ENCODE measurements at regions not wholly inside any gene's neighbourhood (a gene's known extent, or its start where the extent isn't known, plus 50 kb on each side); places are given as distances from the start of the nearest gene placed in this dataset.
"Not testable (repeated sequence)": the region's sequence is repeated elsewhere in the genome, so short reads cannot be mapped to it uniquely, and the experiment has no call there.

GRCh38 chr6:170062915-170063241 lies 228.0 kb downstream of the DLL1 start:
- Histone ChIP-seq H3K9me3 (ENCODE audit: insufficient read depth, low read depth, low read length) (no peaks in the 10 kb centered on the region), H3K36me3 (ENCODE audit: insufficient read depth, low read depth, low read length) (no peaks in the 10 kb centered on the region), H3K4me1 (ENCODE audit: insufficient read depth, low read length) (0 out of 2 replicates have a peak, but pooled peaks cover 2% of the 10 kb centered on the region), H3K27ac (ENCODE audit: low read length) (no peak overlapping the region), H3K27me3 (ENCODE audit: insufficient read depth, low read length) (no peaks in the 10 kb centered on the region), H3K4me3 (ENCODE audit: low read length) (no peak overlapping the region), H3K9ac (ENCODE audit: low read depth, low read length) (no peak overlapping the region)

GRCh38 chr6:170062209-170062914 lies 228.5 kb downstream of the DLL1 start:
- Histone ChIP-seq H3K4me1 (ENCODE audit: insufficient read depth, low read length) (0 out of 2 replicates have a peak, but pooled peaks cover 2% of the 10 kb centered on the region), H3K27me3 (ENCODE audit: insufficient read depth, low read length) (no peaks in the 10 kb centered on the region), H3K9me3 (ENCODE audit: insufficient read depth, low read depth, low read length) (no peaks in the 10 kb centered on the region), H3K4me3 (ENCODE audit: low read length) (no peak overlapping the region), H3K9ac (ENCODE audit: low read depth, low read length) (no peak overlapping the region), H3K27ac (ENCODE audit: low read length) (no peak overlapping the region), H3K36me3 (ENCODE audit: insufficient read depth, low read depth, low read length) (no peaks in the 10 kb centered on the region)

- Histone ChIP-seq H3K27ac (ENCODE audit: low read length) (no peak overlapping the region), H3K27me3 (ENCODE audit: insufficient read depth, low read length) (no peaks in the 10 kb centered on the region), H3K9me3 (ENCODE audit: insufficient read depth, low read depth, low read length) (no peaks in the 10 kb centered on the region; the same call in 1 of the 2 replicates), H3K36me3 (ENCODE audit: insufficient read depth, low read depth, low read length) (no peaks in the 10 kb centered on the region), H3K4me3 (ENCODE audit: low read length) (no peak overlapping the region), H3K9ac (ENCODE audit: low read depth, low read length) (no peak overlapping the region), H3K4me1 (ENCODE audit: insufficient read depth, low read length) (no peaks in the 10 kb centered on the region)
Measured at GRCh38 chr6:170058878-170059485, 231.9 kb downstream of the DLL1 start.

- Histone ChIP-seq H3K9me3 (ENCODE audit: insufficient read depth, low read depth, low read length) (no peaks in the 10 kb centered on the region; the same call in 1 of the 2 replicates), H3K4me1 (ENCODE audit: insufficient read depth, low read length) (no peaks in the 10 kb centered on the region), H3K27me3 (ENCODE audit: insufficient read depth, low read length) (no peaks in the 10 kb centered on the region), H3K36me3 (ENCODE audit: insufficient read depth, low read depth, low read length) (no peaks in the 10 kb centered on the region), H3K9ac (ENCODE audit: low read depth, low read length) (no peak overlapping the region), H3K4me3 (ENCODE audit: low read length) (no peak overlapping the region), H3K27ac (ENCODE audit: low read length) (no peak overlapping the region)
Measured at GRCh38 chr6:170057961-170058877, 232.7 kb downstream of the DLL1 start.

- no peaks in the 10 kb centered on the region for H3K27me3 ChIP-seq (ENCODE audit: insufficient read depth, low read length)
Measured at GRCh38 chr6:170057034-170057734, 233.7 kb downstream of the DLL1 start.

GRCh38 chr6:170056278-170056711 lies 234.6 kb downstream of the DLL1 start:
- H3K4me1 ChIP-seq (ENCODE audit: insufficient read depth, low read length): no peaks in the 10 kb centered on the region
- no peak overlapping the region for H3K4me3 ChIP-seq (ENCODE audit: low read length)
- H3K36me3 ChIP-seq (ENCODE audit: insufficient read depth, low read depth, low read length): no peaks in the 10 kb centered on the region
- no peak overlapping the region for H3K27ac ChIP-seq (ENCODE audit: low read length)
- no peak overlapping the region for H3K9ac ChIP-seq (ENCODE audit: low read depth, low read length)
- no peaks in the 10 kb centered on the region; the same call in 1 of the 2 replicates for H3K9me3 ChIP-seq (ENCODE audit: insufficient read depth, low read depth, low read length)
- no peaks in the 10 kb centered on the region for H3K27me3 ChIP-seq (ENCODE audit: insufficient read depth, low read length)

More at GRCh38 chr6:170057034-170057734, 233.7 kb downstream of the DLL1 start:
- no peak overlapping the region for H3K27ac ChIP-seq (ENCODE audit: low read length)
- no peaks in the 10 kb centered on the region for H3K36me3 ChIP-seq (ENCODE audit: insufficient read depth, low read depth, low read length)
- no peak overlapping the region for H3K9ac ChIP-seq (ENCODE audit: low read depth, low read length)
- no peaks in the 10 kb centered on the region; the same call in 1 of the 2 replicates for H3K9me3 ChIP-seq (ENCODE audit: insufficient read depth, low read depth, low read length)
- no peak overlapping the region for H3K4me3 ChIP-seq (ENCODE audit: low read length)
- H3K4me1 ChIP-seq (ENCODE audit: insufficient read depth, low read length): no peaks in the 10 kb centered on the region

GRCh38 chr6:170055797-170056196 lies 235.1 kb downstream of the DLL1 start:
- not testable (repeated sequence) for H3K4me3 ChIP-seq (ENCODE audit: low read length); H3K36me3 ChIP-seq (ENCODE audit: insufficient read depth, low read depth, low read length); H3K27me3 ChIP-seq (ENCODE audit: insufficient read depth, low read length); H3K4me1 ChIP-seq (ENCODE audit: insufficient read depth, low read length); H3K9ac ChIP-seq (ENCODE audit: low read depth, low read length); H3K27ac ChIP-seq (ENCODE audit: low read length); H3K9me3 ChIP-seq (ENCODE audit: insufficient read depth, low read depth, low read length)

- Histone ChIP-seq H3K9me3 (ENCODE audit: insufficient read depth, low read depth, low read length) (no peaks in the 10 kb centered on the region; the same call in 1 of the 2 replicates), H3K4me3 (ENCODE audit: low read length) (no peak overlapping the region), H3K9ac (ENCODE audit: low read depth, low read length) (no peak overlapping the region), H3K27ac (ENCODE audit: low read length) (no peak overlapping the region), H3K4me1 (ENCODE audit: insufficient read depth, low read length) (no peaks in the 10 kb centered on the region), H3K27me3 (ENCODE audit: insufficient read depth, low read length) (no peaks in the 10 kb centered on the region), H3K36me3 (ENCODE audit: insufficient read depth, low read depth, low read length) (no peaks in the 10 kb centered on the region)
Measured at GRCh38 chr6:170053966-170054661, 236.8 kb downstream of the DLL1 start.

- Histone ChIP-seq H3K9ac (ENCODE audit: low read depth, low read length) (no peak overlapping the region), H3K4me1 (ENCODE audit: insufficient read depth, low read length) (no peaks in the 10 kb centered on the region), H3K36me3 (ENCODE audit: insufficient read depth, low read depth, low read length) (no peaks in the 10 kb centered on the region), H3K9me3 (ENCODE audit: insufficient read depth, low read depth, low read length) (no peaks in the 10 kb centered on the region; the same call in 1 of the 2 replicates), H3K27ac (ENCODE audit: low read length) (no peak overlapping the region), H3K27me3 (ENCODE audit: insufficient read depth, low read length) (no peaks in the 10 kb centered on the region), H3K4me3 (ENCODE audit: low read length) (no peak overlapping the region)
Measured at GRCh38 chr6:170052991-170053821, 237.7 kb downstream of the DLL1 start.

All from iPS-20b (cell line).